HG02610 (cell line): ENCODE measurements at regions not wholly inside any gene's neighbourhood (a gene's known extent, or its start where the extent isn't known, plus 50 kb on each side); places are given as distances from the start of the nearest gene placed in this dataset.
"Not testable (repeated sequence)": the region's sequence is repeated elsewhere in the genome, so short reads cannot be mapped to it uniquely, and the experiment has no call there.

Experiments
- ATAC-seq: cut with Tn5 transposase; IDR thresholded peaks from one replicate; pipeline ENCODE4 v1.9.1; 2021; ENCODE audit warnings: mild to moderate bottlenecking, moderate library complexity; ENCODE audit not compliant: unreplicated experiment

- no peak for ATAC-seq
These were observed 148.6 kb downstream of the RBMX2 start for GRCh38 chrX:130550351-130550750.

GRCh38 chrX:130552444-130553073, 150.8 kb downstream of the RBMX2 start:
- ATAC-seq: peak; percentile 83

GRCh38 chrX:130555341-130555740, 153.6 kb downstream of the RBMX2 start:
- no peak for ATAC-seq

GRCh38 chrX:130555757-130556156, 154.0 kb downstream of the RBMX2 start:
- ATAC-seq: no peak

GRCh38 chrX:130556951-130557350, 155.2 kb downstream of the RBMX2 start:
- no peak for ATAC-seq

- no peak for ATAC-seq
These were observed 158.8 kb downstream of the RBMX2 start for GRCh38 chrX:130560544-130560943.

- ATAC-seq: no peak
These were observed 160.1 kb downstream of the RBMX2 start for GRCh38 chrX:130561930-130562329.

GRCh38 chrX:130563476-130563875, 161.7 kb downstream of the RBMX2 start:
- no peak for ATAC-seq

- ATAC-seq: no peak
These were observed 164.4 kb downstream of the RBMX2 start for GRCh38 chrX:130566028-130566683.

- ATAC-seq: not testable (repeated sequence)
These were observed 171.2 kb downstream of the RBMX2 start for GRCh38 chrX:130573030-130573429.
